Hepatocyte (in vitro differentiated cells): ENCODE measurements at regions not wholly inside any gene's neighbourhood (a gene's known extent, or its start where the extent isn't known, plus 50 kb on each side); places are given as distances from the start of the nearest gene placed in this dataset.

ENCODE experiments used
- EZH2 ChIP-seq: fragments of 200-600 bp; sonication (generic); IDR thresholded peaks from 2 replicates; pipeline ENCODE4 v1.6.1; 2016; ENCODE audit warnings: antibody characterized with exemption, mild to moderate bottlenecking, borderline replicate concordance
- EZH2phosphoT487 ChIP-seq: fragments of 200-600 bp; sonication (generic); IDR thresholded peaks from one replicate; pipeline ENCODE4 v1.6.1; 2018; ENCODE audit warnings: antibody characterized with exemption, mild to moderate bottlenecking, low read depth, moderate library complexity; ENCODE audit not compliant: unreplicated experiment, severe bottlenecking
- TF ChIP-seq, protein P1 (sequence below): fragments of 200-600 bp; sonication (generic); IDR thresholded peaks from 2 replicates; pipeline ENCODE4 v1.5.1; 2016; ENCODE audit warnings: antibody characterized with exemption, mild to moderate bottlenecking; ENCODE audit not compliant: poor library complexity

DNA sequence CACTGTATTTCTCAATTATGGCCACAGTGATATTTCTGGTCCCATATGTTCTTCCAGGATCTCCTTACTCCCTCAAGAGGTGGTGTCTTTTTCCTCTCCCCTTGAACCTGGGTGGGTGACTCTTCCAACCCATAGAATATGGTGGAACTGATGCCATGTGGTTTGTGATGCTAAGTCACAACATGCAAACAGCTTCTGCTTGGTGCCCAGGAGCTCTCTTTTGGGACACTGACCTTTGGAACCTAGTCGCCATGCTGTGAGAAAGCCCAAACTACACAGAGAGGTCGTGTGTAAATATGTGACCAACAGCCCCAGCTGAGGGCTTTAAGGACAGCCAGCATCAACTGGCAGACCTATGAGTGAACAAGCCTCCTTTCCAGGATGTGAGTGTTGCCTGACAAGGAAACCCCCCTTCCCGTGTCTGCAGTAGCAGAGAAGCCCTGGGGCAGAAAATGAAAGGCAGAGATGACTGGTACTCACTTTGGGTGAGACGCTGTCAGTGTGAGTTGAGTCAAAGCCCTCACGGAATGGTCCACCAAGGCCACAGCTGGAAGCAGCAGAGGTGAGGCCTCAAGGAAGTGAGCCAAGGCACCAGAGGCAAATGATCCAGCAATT lies 223.4 kb downstream of the BCOR start:
- TF ChIP-seq, protein P1, sequence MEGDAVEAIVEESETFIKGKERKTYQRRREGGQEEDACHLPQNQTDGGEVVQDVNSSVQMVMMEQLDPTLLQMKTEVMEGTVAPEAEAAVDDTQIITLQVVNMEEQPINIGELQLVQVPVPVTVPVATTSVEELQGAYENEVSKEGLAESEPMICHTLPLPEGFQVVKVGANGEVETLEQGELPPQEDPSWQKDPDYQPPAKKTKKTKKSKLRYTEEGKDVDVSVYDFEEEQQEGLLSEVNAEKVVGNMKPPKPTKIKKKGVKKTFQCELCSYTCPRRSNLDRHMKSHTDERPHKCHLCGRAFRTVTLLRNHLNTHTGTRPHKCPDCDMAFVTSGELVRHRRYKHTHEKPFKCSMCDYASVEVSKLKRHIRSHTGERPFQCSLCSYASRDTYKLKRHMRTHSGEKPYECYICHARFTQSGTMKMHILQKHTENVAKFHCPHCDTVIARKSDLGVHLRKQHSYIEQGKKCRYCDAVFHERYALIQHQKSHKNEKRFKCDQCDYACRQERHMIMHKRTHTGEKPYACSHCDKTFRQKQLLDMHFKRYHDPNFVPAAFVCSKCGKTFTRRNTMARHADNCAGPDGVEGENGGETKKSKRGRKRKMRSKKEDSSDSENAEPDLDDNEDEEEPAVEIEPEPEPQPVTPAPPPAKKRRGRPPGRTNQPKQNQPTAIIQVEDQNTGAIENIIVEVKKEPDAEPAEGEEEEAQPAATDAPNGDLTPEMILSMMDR, result no peak
- TF ChIP-seq EZH2phosphoT487 (no peak), EZH2 (no peak)
